GM21717 (cell line): ENCODE measurements at regions not wholly inside any gene's neighbourhood (a gene's known extent, or its start where the extent isn't known, plus 50 kb on each side); places are given as distances from the start of the nearest gene placed in this dataset.
"Not testable (repeated sequence)": the region's sequence is repeated elsewhere in the genome, so short reads cannot be mapped to it uniquely, and the experiment has no call there.

Source experiments
- ATAC-seq: cut with Tn5 transposase; IDR thresholded peaks from one replicate; pipeline ENCODE4 v1.9.1; 2021; ENCODE audit warnings: mild to moderate bottlenecking, moderate library complexity; ENCODE audit not compliant: unreplicated experiment

DNA sequence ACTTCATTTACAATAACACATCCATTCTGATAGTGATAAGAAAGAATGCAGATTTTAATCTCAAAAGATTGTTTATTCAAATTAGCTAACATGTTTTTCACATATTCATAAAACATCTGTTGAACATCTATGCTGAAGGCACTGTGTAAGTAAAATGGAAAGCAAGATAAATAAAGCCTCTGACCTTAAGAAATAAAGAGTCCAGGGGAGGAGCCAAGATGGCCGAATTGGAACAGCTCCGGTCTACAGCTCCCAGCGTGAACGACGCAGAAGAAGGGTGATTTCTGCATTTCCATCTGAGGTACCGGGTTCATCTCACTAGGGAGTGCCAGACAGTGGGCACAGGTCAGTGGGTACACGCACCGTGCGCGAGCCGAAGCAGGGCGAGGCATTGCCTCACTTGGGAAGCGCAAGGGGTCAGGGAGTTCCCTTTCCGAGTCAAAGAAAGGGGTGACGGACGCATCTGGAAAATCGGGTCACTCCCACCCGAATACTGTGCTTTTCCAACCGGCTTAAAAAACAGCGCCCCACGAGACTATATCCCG is 336.5 kb downstream of the CETN3 start:
- not testable (repeated sequence) for ATAC-seq

DNA sequence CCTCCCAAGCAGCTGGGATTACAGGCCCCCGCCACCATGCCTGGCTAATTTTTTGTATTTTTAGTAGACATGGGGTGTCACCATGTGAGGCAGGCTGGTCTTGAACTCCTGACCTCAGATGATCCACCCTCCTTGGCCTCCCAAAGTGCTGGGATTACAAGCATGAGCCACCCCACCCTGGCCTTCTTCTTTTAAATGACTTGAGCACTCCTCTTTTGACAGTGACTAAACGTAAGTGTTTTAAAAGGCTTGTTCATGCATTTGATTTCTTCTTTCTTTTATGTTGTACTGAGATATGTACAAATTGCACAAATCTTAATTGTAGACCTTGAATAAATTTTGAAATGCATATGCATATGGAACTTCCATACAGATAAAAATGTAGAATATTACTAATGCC is 337.9 kb downstream of the CETN3 start:
- no peak for ATAC-seq

DNA sequence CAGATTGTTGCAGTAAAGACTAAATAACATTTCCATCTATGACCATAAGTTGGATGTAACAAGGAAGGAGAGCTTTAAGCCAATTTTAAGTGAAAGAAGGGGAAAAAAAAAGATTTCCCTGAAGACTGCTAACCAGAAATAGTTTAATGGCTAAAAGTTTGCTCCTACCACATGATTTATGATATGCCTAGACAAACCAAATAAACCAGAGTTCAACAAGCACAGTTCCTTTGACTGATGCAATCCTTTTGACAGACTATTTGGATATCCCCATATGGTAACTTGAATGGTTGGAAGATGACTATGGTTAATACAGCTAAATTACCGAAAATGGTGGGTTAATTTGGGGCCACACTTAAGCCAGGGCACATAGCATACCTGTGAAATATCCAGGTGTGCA is 338.5 kb downstream of the CETN3 start:
- no peak for ATAC-seq

DNA sequence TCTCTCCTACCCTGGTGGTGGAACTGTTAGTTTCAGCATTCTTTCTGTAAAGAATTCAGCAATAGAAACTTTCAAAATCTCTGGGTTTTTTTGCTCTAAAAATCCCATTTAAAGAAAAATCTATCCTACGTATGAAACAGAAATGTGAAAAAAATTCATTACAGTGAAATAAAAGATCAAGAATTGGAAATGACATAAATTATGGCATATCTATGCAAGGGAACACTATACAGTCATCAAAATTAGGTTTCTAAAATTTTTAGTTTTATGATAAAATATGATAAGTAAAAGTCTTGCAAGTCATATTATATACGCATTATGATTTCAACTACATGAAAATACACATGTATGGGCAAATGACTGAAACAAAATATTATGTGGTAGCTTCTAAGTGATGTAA is 342.6 kb downstream of the CETN3 start:
- no peak for ATAC-seq

DNA sequence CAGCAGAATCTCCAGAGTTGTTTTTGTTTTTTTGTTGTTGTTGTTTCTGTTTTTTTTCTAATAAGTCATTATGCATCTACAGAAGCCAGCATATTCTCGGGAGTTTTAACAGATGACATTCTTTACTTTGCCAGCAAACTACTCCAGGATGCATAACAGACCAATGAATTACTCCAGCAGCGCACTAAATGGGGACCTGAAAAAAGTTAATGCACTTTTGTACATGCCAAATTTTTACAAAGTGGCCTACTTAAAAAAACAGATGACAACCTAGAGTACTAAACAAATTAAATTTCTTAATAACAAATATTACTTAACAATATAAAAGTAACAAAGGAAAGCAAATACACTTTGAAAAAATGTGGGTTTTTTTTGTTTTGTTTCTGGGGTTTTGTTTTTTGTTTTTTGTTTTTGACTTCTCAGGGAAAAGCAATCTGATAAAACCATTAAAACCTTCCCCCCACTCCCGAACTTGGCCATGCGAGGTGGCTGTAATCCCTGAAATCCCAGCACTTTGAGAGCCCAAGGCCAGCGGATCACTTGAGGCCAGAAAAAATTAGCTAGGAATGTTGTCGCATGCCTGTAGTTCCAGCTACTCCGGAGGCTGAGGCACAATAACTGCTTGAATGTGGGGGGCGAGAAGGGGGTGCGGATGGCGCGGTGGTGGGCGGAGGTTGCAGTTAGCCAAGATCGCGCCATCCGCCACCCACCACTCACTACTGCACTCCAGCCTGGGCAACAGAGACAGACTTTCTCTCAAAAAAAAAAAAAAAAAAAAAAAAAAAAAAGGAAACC is 352.4 kb downstream of the CETN3 start:
- no peak for ATAC-seq

DNA sequence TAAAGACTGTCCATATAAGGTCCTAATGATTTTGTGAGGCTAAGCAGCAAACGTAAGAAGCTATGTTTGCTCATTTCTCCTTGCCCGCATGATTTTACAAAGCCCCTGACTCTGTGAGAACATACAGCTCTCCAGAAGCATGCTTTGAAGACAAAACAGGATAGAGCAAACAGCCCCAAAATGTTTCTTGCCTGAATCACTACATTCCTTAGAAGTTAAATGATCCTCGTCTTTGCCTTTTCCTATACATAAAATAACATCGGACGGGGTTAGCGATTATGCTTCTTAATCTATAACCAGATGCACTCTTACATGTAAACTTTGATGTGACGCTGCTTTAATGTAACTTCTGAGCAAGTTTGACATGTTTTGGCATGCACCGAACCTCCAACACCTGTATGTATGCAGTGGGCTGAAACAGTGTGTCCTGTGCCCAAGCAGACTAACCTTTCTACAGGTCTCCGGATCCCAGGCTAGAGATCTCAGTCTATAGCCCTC is 353.7 kb downstream of the CETN3 start:
- no peak for ATAC-seq

DNA sequence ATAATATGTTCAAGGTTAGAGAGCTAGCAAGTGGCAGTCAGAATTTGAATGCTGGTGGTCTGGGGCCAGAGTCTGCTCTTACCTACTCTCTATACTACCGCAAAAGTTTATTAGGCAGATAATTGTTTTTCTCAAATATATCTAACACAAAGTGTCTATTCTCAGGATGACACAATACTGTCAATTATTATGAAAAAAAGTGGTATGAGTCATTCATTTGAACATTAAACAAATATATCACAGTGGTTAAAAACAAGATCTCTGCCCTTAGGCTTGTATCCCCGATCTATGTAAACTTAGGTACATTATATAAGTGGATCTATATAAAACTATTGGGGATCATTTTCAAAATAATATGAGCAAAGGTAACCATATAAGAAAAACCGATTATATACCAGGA is 354.9 kb downstream of the CETN3 start:
- no peak for ATAC-seq

DNA sequence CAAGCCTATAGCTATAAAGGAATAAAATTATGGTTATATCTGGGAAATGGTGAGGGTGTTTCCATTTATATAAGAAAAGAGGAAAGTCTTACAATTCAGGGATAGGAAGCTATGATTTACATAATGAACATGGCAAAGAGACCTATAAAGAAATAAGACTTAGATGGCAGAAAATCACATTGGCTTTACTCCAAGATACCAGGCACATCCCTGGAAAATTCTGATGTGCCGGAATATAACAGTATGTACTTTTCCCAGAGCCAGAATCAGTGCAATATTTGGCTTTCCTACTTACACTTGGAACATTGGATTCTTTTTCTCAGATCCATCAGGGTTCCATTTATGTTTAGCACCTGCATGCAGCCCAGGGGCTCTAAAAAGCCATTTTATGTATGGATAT is 357.8 kb downstream of the CETN3 start:
- ATAC-seq: no peak

DNA sequence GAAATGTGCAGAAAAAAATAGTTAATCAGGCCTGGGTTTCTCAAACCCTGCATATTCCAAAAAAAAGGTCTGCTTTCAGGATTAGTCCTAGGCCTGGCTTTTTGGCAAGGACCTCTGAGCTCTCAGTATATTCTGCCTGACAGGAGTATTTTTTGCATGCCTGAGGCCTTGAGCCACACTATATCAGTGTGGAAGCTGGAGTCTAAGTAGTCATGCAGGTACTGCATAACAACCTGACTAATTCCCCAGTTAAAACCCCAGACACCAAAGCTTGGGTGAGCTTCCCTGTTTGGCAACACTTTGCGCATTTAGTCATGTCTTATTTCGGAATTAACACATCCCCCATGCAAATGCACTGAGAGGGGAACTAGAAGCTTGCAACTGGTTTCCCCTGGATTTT is 359.5 kb downstream of the CETN3 start:
- no peak for ATAC-seq

DNA sequence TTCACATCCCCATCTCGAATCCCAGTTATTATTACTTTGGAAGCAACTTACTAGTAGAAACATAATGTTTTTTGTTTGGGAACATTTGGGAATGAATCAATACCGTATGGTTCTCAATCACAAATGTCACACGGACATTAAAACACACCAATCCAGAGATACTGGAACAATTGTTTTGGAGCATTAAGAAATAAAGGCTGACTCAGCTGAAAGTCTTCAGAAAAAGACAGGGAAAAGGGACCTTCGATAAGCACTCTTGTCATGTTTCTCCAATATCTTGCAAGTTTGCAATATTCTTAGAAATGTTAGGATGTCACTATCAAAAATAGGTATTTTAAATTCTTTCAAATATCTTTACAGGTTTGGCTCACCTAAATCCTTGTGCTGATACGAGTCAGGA is 362.4 kb downstream of the CETN3 start:
- no peak for ATAC-seq

DNA sequence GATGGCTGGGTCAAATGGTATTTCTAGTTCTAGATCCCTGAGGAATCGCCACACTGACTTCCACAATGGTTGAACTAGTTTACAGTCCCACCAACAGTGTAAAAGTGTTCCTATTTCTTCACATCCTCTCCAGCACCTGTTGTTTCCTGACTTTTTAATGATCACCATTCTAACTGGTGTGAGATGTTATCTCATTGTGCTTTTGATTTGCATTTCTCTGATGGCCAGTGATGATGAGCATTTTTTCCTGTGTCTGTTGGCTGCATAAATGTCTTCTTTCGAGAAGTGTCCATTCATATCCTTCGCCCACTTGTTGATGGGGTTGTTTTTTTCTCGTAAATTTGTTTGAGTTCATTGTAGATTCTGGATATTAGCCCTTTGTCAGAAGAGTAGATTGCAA is 369.5 kb downstream of the CETN3 start:
- ATAC-seq: not testable (repeated sequence)

DNA sequence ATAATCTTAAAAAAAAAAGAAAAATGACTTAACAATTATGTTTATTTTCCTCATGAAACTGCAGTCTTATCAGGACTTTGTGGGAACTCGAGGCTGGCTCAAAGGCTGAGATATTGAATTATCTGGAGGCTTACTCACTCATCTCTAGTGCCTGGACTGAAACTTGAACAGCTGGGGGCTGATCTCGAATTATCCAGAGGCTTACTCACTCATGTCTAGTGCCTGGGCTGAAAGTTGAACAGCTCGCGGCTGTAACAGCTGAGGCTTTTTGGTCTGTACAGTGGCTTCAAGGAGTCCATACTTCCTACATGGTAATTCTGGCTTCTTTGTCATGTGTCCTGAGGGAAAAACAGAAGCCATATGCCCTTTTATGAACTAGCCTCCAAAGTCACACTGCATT is 371.9 kb downstream of the CETN3 start:
- no peak for ATAC-seq

DNA sequence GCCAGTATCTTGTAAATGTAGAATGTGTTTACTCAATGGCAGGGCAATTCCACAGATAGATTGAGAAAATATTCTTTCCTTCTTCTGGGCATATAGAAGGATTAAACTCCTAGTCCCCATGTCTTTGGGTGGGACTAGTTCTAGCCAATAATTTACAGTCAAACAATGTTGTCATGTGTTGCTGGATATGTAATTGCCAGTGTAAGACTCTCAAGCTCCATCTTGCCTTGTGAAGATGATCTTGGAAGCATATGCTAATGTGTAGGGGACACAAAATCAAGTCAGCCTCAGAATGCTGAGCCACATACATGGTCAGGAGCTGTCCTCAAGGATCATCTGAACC is 386.9 kb downstream of the CETN3 start:
- ATAC-seq: no peak

DNA sequence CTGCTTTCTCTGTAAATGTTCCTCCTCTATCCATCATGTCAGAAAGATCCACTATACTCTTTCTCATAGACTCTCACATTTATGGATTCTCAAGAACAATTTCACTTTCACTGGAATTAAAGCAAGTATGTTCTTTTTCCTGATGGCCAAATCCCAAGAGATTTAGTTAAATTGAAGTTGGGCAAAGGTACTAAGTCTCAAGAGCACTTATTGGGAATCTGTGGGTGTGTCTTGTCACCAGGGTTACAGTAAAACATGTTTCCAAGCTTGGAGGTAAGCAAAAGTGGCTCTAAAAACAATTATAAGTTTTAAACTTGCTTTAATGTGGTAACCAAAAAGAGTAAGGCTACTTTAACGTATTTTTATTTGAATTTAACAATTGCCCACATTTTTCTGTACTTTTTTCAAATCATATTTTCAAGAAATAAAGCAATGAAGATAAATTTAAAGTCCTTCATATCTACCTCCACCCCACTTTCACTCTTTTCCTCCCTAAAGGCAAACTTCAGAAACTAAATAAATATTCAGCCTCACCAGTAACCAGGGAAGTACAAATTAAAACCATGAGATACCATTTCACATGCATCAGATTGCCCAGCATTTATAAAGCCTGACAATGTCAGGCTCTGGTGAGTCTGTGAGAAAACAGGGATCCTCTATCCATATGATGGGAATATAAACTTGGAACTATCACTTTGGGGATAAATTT is 387.4 kb downstream of the CETN3 start:
- no peak for ATAC-seq

DNA sequence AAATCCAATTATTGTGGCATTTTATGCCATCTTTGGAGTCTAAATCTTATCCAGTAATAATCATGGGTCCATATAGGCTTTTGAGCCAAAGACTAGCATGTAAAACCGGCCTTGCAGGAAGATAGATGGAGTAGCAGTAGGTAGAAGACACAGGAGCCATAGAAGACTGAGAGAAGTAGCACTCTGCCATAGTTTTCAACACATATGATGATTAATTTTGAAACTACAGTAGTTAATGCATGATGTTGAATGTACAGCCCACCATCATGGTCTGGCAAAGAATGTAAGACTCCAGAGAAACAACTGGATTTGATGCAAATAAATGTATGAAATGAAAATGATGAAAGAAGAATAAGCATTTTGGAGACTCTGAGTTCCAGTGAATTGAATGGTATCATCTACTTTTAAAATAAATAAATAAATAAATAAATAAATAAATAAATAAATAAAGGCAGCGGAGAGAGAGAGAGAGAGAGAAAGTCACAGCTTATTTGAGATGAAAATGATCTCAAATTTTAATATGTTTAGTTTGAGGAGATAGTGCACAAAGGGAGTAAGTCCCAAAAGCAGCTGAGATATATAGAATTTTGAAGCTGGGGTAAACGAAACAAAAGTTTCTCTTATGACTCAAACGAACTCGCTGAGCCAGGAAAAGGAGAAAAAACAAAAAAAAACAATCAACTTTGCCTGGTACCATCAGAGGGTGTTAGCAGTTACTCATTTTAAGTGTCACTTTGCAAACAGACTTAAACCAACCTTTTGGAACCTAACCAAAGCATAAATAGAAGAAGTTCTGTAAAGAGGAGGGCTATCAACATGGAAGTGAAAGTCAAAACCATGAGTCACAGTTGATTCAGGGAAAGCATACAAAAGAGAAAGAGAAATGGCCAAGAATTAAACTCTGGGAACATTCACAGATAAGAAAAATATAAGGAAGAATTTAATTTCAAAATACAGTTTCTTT is 388.7 kb downstream of the CETN3 start:
- ATAC-seq: peak; percentile 91

DNA sequence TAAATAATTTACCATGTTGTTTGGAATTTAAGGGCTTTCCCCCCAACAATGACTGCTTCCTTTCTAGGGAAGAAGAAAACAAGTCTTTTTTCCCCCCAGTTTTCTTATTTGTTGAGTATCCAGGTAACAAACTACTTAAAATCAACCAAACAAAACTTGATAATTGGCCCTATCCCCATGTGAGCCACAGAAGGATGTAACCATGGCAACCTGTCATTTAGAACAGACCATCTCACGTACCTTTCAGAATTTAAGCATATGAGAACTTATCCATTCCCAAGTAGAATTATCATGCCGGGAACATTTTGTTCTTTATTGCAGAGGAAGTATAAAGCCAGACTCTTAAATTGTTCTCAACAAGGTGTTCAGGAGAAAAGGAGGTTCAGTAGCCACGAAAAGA is 392.3 kb downstream of the CETN3 start:
- ATAC-seq: no peak

DNA sequence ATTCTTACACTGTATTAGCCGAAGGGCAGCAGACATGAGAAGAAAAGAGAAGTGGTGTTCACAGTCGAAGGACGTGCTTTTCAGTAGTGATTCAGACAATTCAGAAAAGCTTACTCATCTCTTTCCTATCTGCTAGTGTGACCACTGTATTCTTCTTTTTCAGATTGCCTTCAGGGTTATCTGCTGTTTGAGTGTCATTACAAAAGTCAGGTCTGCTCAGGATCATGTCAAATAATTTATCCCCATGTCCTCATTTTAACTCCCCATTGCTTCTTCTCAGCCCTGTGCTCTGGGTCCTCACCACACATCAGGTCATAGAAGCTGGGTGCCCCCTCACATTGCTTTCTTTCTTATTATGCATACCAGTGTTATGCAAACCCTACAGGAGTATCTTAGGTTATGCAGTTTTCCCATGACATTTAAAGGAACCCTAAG is 394.0 kb downstream of the CETN3 start:
- peak; percentile 92 for ATAC-seq

DNA sequence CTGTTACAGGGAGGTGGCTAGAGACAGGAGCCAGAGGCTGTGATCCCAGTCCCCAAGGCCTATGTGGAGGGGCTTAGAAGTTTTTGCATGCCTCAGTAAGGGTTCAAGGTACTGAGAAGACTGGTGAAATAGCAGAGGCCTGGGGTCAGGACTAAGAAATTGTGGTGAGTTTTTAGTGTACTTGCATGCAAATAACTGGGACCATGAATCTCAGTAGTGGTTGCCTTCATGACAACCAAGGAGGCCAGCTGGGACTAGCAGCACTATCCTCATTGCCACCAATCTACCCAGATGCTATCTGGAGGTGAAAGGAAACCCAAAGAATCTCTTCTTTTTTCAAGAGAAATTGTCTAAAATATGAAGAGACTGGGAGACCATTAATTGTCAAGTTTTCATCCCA is 395.1 kb downstream of the CETN3 start:
- ATAC-seq: peak; percentile 90

DNA sequence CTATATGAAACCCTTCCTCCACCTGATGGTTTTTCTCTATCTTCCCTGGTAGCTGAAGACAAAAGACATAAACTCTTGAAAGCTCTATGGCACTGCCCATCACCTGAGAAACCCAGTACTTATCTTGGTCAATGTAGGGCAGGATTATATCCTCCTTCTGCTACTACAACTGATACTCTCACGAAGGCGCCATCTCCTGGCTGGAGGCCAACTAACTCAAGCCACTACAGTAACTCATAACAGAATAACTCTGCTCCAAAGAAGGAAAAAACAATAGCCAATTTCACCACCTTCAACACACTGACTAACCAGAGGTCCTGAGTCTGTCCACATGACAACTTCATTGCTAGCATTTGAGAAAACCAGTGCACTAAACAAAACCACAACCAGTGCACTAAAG is 409.2 kb downstream of the CETN3 start:
- no peak for ATAC-seq

DNA sequence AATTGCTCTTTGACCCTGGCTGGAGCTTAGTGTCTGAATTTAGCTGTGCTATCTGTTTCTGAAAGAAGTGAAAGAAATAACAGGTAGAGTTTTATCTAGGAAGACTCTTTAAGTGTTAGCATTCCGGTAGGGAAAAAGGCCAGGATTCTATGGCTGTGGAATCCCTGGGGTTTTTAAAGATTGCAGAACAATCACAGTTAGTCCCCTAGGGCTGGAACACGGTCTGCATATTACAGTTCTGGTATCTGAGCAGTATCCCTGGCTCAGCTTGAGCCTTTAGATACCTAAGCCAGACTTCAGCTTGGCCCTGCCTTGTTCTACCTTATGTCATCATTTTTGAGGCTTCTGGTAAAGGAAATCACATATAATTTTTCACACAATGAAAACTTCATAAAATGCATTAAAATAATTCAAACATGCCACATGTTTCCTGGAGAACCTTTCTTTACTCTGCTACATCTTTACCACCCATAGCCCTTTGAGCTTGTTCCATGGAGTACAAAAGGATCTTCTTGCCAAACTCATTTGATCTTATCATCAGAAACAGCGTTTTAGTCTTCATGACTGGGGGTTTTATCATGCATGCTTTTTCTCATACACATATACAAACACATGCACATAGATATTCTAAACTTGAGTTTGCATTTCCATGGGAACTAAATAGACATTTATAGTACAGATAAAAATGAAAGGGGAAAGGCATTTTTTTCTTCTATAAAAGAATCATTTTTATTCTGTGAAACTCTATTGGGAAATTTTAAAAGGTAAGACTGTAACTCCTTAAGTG is 410.8 kb downstream of the CETN3 start:
- ATAC-seq: no peak
